Panc1 (cell line): ENCODE measurements at regions not wholly inside any gene's neighbourhood (a gene's known extent, or its start where the extent isn't known, plus 50 kb on each side); places are given as distances from the start of the nearest gene placed in this dataset.

Source experiments
- ATAC-seq: fragments of 200-7000 bp; cut with Tn5 transposase; 2 replicates; pipeline ENCODE4 v1.9.1; 2020; ENCODE audit warnings: mild to moderate bottlenecking, moderate library complexity
- BruUV-seq: library from RNA; stranded (reverse); fragments of 400-500 nt; replicated peaks from 2 replicates; lab custom pipeline; 2021; lab: Mats Ljungman, UMichigan
- CTCF ChIA-PET: fragments of 300-600 bp; sonication (Branson Sonifier 250); formaldehyde crosslinking; loops from one replicate; lab custom pipeline; 2022; ENCODE audit warnings: antibody characterized with exemption; lab: Charles Lee
- POLR2A ChIA-PET: fragments of 300-600 bp; sonication (Branson Sonifier 250); formaldehyde crosslinking; loops from one replicate; lab custom pipeline; 2022; ENCODE audit warnings: antibody characterized with exemption; lab: Charles Lee
- DNase-seq: peaks from one replicate; pipeline ENCODE4 v3.0.0-alpha.2; 2010; ENCODE audit warnings: low read depth, low spot score
- H3K27ac ChIP-seq: 2 replicates; pipeline ENCODE4 v1.5.1; 2011; ENCODE audit warnings: mild to moderate bottlenecking, low read length, inconsistent platforms
- H3K27me3 ChIP-seq: fragments of 200-500 bp; sonication (Bioruptor generic); 2 replicates; pipeline ENCODE4 v1.6.0; 2014; ENCODE audit warnings: low read length, inconsistent platforms; ENCODE audit not compliant: control insufficient read depth, insufficient read depth
- H3K36me3 ChIP-seq: fragments of 200-500 bp; sonication (Bioruptor generic); 2 replicates; pipeline ENCODE4 v1.5.1; 2014; ENCODE audit warnings: inconsistent platforms, mild to moderate bottlenecking, low read length, moderate library complexity; ENCODE audit not compliant: control insufficient read depth, insufficient read depth
- H3K4me1 ChIP-seq: 2 replicates; pipeline ENCODE4 v1.5.1; 2011; ENCODE audit warnings: inconsistent platforms, mild to moderate bottlenecking, low read length, moderate library complexity; ENCODE audit not compliant: control insufficient read depth, insufficient read depth
- H3K4me3 ChIP-seq, 2 experiments: 2 replicates each; pipeline ENCODE4 v1.5.1; 2011 to 2012; ENCODE audit warnings: low read depth in 2 of 2, low read length in 2 of 2, mild to moderate bottlenecking in 2 of 2, inconsistent platforms in 1 of 2, moderate library complexity in 1 of 2
- H3K9me3 ChIP-seq: fragments of 200-500 bp; sonication (Bioruptor generic); 2 replicates; pipeline ENCODE4 v1.5.1; 2014; ENCODE audit warnings: low read depth, mild to moderate bottlenecking, inconsistent platforms, low read length, moderate library complexity; ENCODE audit not compliant: control insufficient read depth, insufficient read depth
- POLR2AphosphoS5 ChIP-seq: IDR thresholded peaks from 2 replicates; pipeline ENCODE4 v1.6.1; 2012; ENCODE audit warnings: mild to moderate bottlenecking, low read depth, low read length, moderate library complexity
- REST ChIP-seq, 2 experiments: IDR thresholded peaks; 2 replicates each; pipeline ENCODE4 v1.6.1; 2011 to 2012; ENCODE audit warnings: low read depth in 2 of 2, control low read depth in 1 of 2, low read length in 1 of 2, mild to moderate bottlenecking in 1 of 2, moderate library complexity in 1 of 2; ENCODE audit not compliant: insufficient read depth in 1 of 2
- SIN3A ChIP-seq: IDR thresholded peaks from 2 replicates; pipeline ENCODE4 v1.6.1; 2012; ENCODE audit warnings: low read depth, mild to moderate bottlenecking, low read length, moderate library complexity, borderline replicate concordance; ENCODE audit not compliant: insufficient read depth
- TCF7L2 ChIP-seq: IDR thresholded peaks from 2 replicates; pipeline ENCODE4 v1.6.1; 2011; ENCODE audit warnings: mild to moderate bottlenecking, low read depth, low read length, inconsistent platforms
- in situ Hi-C: cut with HindIII; loops from 2 replicates; pipeline ENCODE4 v1.10.0; 2016; ENCODE audit warnings: low sequenced_read_pairs, low pct_unique_long_range_greater_than_20kb
- intact Hi-C: fragments of 100-400 bp; cut with micrococcal nuclease; formaldehyde crosslinking; loops from one replicate; pipeline ENCODE4 v1.10.0; 2022; ENCODE audit not compliant: unreplicated experiment
- TF ChIP-seq, protein P1 (sequence below): fragments of 450-650 bp; IDR thresholded peaks from 2 replicates; pipeline ENCODE4 v1.5.1; 2017; ENCODE audit warnings: mild to moderate bottlenecking

DNA sequence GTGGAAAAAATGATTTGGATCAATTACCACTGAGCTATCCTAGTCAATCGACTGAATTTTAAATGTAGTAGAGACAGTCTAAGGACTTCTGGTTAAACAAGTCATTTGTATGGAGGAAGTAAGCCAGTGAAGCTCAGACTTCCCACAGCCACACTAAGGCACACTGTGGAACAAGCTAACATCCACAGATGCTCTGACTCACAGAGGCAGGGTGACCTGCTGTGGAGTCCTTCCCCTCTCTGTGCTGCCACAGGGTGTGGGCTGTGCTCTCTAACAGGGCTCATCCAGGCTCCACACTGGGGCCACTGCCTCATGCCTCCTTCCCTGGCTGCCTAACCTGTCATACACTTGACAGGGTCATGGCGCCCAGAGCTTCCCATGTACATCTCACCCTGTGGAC lies 351.0 kb downstream of the GALR1 start:
- in situ Hi-C loops (no loop called here), intact Hi-C loops (no loop called here)
- Histone ChIP-seq H3K27ac (no peak overlapping the region), H3K4me3 (no peak overlapping the region), H3K36me3 (no peaks in the 10 kb centered on the region), H3K4me1 (no peaks in the 10 kb centered on the region), H3K9me3 (no peaks in the 10 kb centered on the region), H3K27me3 (no peaks in the 10 kb centered on the region; the same call in 1 of the 2 replicates)
- DNase-seq: no peak
- POLR2A ChIA-PET: no interaction called here
- no TSS peak for BruUV-seq
- no peak for TF ChIP-seq POLR2AphosphoS5
- TF ChIP-seq TCF7L2: no peak
- no peak for TF ChIP-seq REST (IDR thresholded peaks at IDR 0.05; ENCODE audit: insufficient read depth in 1 of 2, low read depth in 2 of 2, low read length in 1 of 2)
- TF ChIP-seq SIN3A: no peak
- TF ChIP-seq, protein P1, sequence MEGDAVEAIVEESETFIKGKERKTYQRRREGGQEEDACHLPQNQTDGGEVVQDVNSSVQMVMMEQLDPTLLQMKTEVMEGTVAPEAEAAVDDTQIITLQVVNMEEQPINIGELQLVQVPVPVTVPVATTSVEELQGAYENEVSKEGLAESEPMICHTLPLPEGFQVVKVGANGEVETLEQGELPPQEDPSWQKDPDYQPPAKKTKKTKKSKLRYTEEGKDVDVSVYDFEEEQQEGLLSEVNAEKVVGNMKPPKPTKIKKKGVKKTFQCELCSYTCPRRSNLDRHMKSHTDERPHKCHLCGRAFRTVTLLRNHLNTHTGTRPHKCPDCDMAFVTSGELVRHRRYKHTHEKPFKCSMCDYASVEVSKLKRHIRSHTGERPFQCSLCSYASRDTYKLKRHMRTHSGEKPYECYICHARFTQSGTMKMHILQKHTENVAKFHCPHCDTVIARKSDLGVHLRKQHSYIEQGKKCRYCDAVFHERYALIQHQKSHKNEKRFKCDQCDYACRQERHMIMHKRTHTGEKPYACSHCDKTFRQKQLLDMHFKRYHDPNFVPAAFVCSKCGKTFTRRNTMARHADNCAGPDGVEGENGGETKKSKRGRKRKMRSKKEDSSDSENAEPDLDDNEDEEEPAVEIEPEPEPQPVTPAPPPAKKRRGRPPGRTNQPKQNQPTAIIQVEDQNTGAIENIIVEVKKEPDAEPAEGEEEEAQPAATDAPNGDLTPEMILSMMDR: no peak
- CTCF ChIA-PET: no interaction called here
- no peak for ATAC-seq

GRCh38 chr18:77601567-77601966 lies 351.9 kb downstream of the GALR1 start:
- no peaks in the 10 kb centered on the region for H3K36me3 ChIP-seq
- H3K9me3 ChIP-seq: no peaks in the 10 kb centered on the region
- H3K27ac ChIP-seq: no peak overlapping the region
- ChIA-PET POLR2A (no interaction called here), CTCF (no interaction called here)
- H3K27me3 ChIP-seq: no peaks in the 10 kb centered on the region; the same call in 1 of the 2 replicates
- TF ChIP-seq TCF7L2: no peak
- TF ChIP-seq SIN3A: no peak
- TF ChIP-seq, protein P1: no peak
- TF ChIP-seq REST (IDR thresholded peaks at IDR 0.05; ENCODE audit: insufficient read depth in 1 of 2, low read depth in 2 of 2, low read length in 1 of 2): no peak
- TF ChIP-seq POLR2AphosphoS5: no peak
- no peak overlapping the region for H3K4me3 ChIP-seq
- no peak for ATAC-seq
- H3K4me1 ChIP-seq: no peaks in the 10 kb centered on the region
- intact Hi-C loops: no loop called here
- in situ Hi-C loops: no loop called here
- DNase-seq: no peak
- no TSS peak for BruUV-seq
